Neural cell (in vitro differentiated cells): ENCODE measurements at regions not wholly inside any gene's neighbourhood (a gene's known extent, or its start where the extent isn't known, plus 50 kb on each side); places are given as distances from the start of the nearest gene placed in this dataset.

ENCODE experiments used
- H2AFZ ChIP-seq: fragments of 200-600, 300-800 bp; sonication (generic), shearing (Covaris generic); 2 replicates; pipeline ENCODE4 v1.6.0; 2014; ENCODE audit warnings: low read depth, mild to moderate bottlenecking, antibody characterized with exemption, low read length, moderate library complexity
- H3F3A ChIP-seq: fragments of 200-600 bp; shearing (Covaris generic); 2 replicates; pipeline ENCODE4 v1.6.1; 2016; ENCODE audit warnings: mild to moderate bottlenecking, moderate library complexity, mixed read lengths, antibody characterized with exemption, low read length; ENCODE audit not compliant: insufficient read depth, poor library complexity, severe bottlenecking
- H3K27ac ChIP-seq: fragments of 200-600, 300-800 bp; sonication (generic), shearing (Covaris generic); 2 replicates; pipeline ENCODE4 v1.5.1; 2014; ENCODE audit warnings: mild to moderate bottlenecking, low read length, moderate library complexity
- H3K27me3 ChIP-seq: fragments of 300-800, 200-600 bp; sonication (generic), shearing (Covaris generic); 2 replicates; pipeline ENCODE4 v1.6.0; 2014; ENCODE audit warnings: mild to moderate bottlenecking, low read depth, low read length, moderate library complexity; ENCODE audit not compliant: insufficient read depth
- H3K36me3 ChIP-seq: fragments of 300-800, 200-600 bp; sonication (generic), shearing (Covaris generic); 2 replicates; pipeline ENCODE4 v1.5.1; 2014; ENCODE audit warnings: mild to moderate bottlenecking, antibody characterized with exemption, low read length, moderate library complexity; ENCODE audit not compliant: insufficient read depth
- H3K4me2 ChIP-seq: fragments of 300-800, 200-600 bp; sonication (generic), shearing (Covaris generic); 2 replicates; pipeline ENCODE4 v1.6.0; 2014; ENCODE audit warnings: mild to moderate bottlenecking, low read length
- H3K4me3 ChIP-seq: fragments of 300-800, 200-600 bp; sonication (generic), shearing (Covaris generic); 2 replicates; pipeline ENCODE4 v1.5.1; 2014; ENCODE audit warnings: mild to moderate bottlenecking, low read length, moderate library complexity
- H3K79me2 ChIP-seq: fragments of 200-600 bp; shearing (Covaris generic); replicated peaks from 2 replicates; pipeline ENCODE4 v1.6.0; 2014; ENCODE audit warnings: mild to moderate bottlenecking, low read length, moderate library complexity; ENCODE audit not compliant: insufficient read depth
- H3K9ac ChIP-seq: fragments of 300-800, 200-600 bp; sonication (generic), shearing (Covaris generic); 2 replicates; pipeline ENCODE4 v1.6.1; 2016; ENCODE audit warnings: mild to moderate bottlenecking, low read length, mixed read lengths
- H3K9me2 ChIP-seq: fragments of 200-600 bp; shearing (Covaris generic); 2 replicates; pipeline ENCODE4 v1.6.1; 2016; ENCODE audit warnings: mild to moderate bottlenecking, low read length, mixed read lengths; ENCODE audit not compliant: insufficient read depth
- H3K9me3 ChIP-seq: fragments of 200-600, 300-800 bp; sonication (generic), shearing (Covaris generic); 2 replicates; pipeline ENCODE4 v1.6.1; 2016; ENCODE audit warnings: mild to moderate bottlenecking, mixed run types, low read length, moderate library complexity, mixed read lengths
- H4K20me1 ChIP-seq: fragments of 200-600 bp; shearing (Covaris generic); 2 replicates; pipeline ENCODE4 v1.6.1; 2016; ENCODE audit warnings: mild to moderate bottlenecking, mixed run types; ENCODE audit not compliant: insufficient read depth
- EP300 ChIP-seq: fragments of 450-650 bp; conservative IDR thresholded peaks from 2 replicates; pipeline ENCODE4 v1.6.1; 2014; ENCODE audit warnings: antibody characterized with exemption, mild to moderate bottlenecking, moderate library complexity; ENCODE audit not compliant: poor library complexity, severe bottlenecking
- EZH2 ChIP-seq: fragments of 200-600, 300-800 bp; shearing (Covaris generic), sonication (generic); IDR thresholded peaks from 2 replicates; pipeline ENCODE4 v1.6.1; 2014; ENCODE audit warnings: antibody characterized with exemption, low read length, borderline replicate concordance, mild to moderate bottlenecking; ENCODE audit not compliant: insufficient read depth, poor library complexity, severe bottlenecking
- MXI1 ChIP-seq: fragments of 450-650 bp; conservative IDR thresholded peaks from 2 replicates; pipeline ENCODE4 v1.6.1; 2014; ENCODE audit warnings: antibody characterized with exemption, mild to moderate bottlenecking; ENCODE audit not compliant: poor library complexity, severe bottlenecking
- POLR2AphosphoS5 ChIP-seq: IDR thresholded peaks from 2 replicates; pipeline ENCODE4 v1.6.1; 2012
- RAD21 ChIP-seq: fragments of 450-650 bp; conservative IDR thresholded peaks from 2 replicates; pipeline ENCODE4 v1.6.1; 2014; ENCODE audit warnings: antibody characterized with exemption, mild to moderate bottlenecking, moderate library complexity
- SMC3 ChIP-seq: fragments of 450-650 bp; conservative IDR thresholded peaks from 2 replicates; pipeline ENCODE4 v1.6.1; 2014; ENCODE audit warnings: antibody characterized with exemption, mild to moderate bottlenecking, moderate library complexity; ENCODE audit not compliant: poor library complexity
- TAF1 ChIP-seq: IDR thresholded peaks from 2 replicates; pipeline ENCODE4 v1.6.1; 2012; ENCODE audit warnings: low read depth
- TF ChIP-seq, protein P1 (sequence below): fragments of 450-650 bp; IDR thresholded peaks from 2 replicates; pipeline ENCODE4 v1.5.1; 2014; ENCODE audit warnings: antibody characterized with exemption, mild to moderate bottlenecking, moderate library complexity; ENCODE audit not compliant: poor library complexity, severe bottlenecking
- TF ChIP-seq, protein P2 (sequence below): IDR thresholded peaks from 2 replicates; pipeline ENCODE4 v1.6.1; 2012; ENCODE audit warnings: borderline replicate concordance

DNA sequence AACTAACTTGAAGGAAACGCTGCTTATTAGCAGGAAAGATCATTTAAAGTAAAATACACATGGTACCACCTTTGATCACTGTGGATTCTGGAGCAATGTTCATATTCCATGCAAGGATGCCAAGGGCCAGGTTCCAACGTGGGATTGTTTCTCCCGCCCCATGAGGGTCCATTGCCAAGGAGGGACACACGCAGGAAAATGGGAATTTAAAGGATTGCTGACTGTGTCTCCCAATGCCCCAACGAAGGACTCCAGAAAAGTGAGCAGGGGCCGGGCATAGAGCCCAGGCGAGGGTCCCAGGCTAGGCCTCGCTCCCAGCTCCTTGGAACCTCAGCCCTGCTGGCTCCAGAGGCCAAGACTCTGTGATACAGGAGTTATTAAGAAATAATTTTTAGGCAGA lies 111.2 kb downstream of the DACT2 start:
- Histone ChIP-seq H3K4me3 (no peak overlapping the region), H3K79me2 (no peaks in the 10 kb centered on the region), H3F3A (no peaks in the 10 kb centered on the region), H2AFZ (no peak overlapping the region), H3K9me2 (no peaks in the 10 kb centered on the region), H3K4me2 (no peak overlapping the region), H3K27me3 (no peaks in the 10 kb centered on the region), H4K20me1 (no peaks in the 10 kb centered on the region), H3K9me3 (no peaks in the 10 kb centered on the region), H3K36me3 (no peaks in the 10 kb centered on the region), H3K27ac (no peak overlapping the region), H3K9ac (no peak overlapping the region)
- TF ChIP-seq RAD21 (no peak), TAF1 (no peak), POLR2AphosphoS5 (no peak), SMC3 (no peak)
- TF ChIP-seq, protein P1, sequence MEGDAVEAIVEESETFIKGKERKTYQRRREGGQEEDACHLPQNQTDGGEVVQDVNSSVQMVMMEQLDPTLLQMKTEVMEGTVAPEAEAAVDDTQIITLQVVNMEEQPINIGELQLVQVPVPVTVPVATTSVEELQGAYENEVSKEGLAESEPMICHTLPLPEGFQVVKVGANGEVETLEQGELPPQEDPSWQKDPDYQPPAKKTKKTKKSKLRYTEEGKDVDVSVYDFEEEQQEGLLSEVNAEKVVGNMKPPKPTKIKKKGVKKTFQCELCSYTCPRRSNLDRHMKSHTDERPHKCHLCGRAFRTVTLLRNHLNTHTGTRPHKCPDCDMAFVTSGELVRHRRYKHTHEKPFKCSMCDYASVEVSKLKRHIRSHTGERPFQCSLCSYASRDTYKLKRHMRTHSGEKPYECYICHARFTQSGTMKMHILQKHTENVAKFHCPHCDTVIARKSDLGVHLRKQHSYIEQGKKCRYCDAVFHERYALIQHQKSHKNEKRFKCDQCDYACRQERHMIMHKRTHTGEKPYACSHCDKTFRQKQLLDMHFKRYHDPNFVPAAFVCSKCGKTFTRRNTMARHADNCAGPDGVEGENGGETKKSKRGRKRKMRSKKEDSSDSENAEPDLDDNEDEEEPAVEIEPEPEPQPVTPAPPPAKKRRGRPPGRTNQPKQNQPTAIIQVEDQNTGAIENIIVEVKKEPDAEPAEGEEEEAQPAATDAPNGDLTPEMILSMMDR, result no peak

DNA sequence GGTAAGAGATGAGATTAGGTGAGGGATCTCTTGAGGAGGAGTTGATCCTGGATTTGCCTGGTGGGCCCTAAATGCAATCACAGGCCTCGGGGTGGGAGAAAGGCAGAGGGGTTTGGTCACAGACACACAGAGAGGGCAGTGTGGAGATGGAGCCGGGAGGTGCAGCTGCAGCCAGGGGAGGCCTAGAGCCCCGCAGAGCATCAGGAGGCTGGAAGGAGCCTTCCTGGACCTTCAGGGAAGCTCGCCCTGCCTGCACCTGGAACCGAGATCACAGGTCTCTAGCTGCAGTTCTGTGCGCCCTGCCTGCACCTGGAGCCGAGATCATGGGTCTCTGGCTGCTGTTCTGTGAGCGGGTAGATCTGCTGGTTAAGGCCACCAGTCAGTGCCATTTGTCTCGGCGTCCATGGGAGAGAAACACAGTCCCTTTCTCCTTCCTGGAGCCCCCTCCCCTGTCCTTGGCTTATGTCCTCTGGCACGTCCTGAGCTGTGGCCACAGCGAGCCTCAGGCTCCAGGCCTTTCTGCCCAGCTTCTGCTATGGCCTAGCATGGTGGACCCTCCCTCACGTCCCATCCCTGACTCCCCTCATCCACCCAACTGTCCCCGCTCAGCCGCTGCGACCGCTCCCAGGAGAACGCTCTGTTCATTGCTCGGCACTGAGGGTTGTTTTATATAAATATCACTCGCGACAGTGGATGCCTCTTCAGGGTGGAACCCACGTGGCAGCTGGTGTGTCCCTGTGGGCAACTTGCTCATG lies 112.0 kb downstream of the DACT2 start:
- no peaks in the 10 kb centered on the region for H3K79me2 ChIP-seq
- H3F3A ChIP-seq, result no peaks in the 10 kb centered on the region
- no peaks in the 10 kb centered on the region for H4K20me1 ChIP-seq
- H2AFZ ChIP-seq, result no peak overlapping the region
- H3K4me2 ChIP-seq, result no peak overlapping the region
- H3K27me3 ChIP-seq, result no peaks in the 10 kb centered on the region
- H3K9me3 ChIP-seq, result no peaks in the 10 kb centered on the region
- H3K4me3 ChIP-seq, result no peak overlapping the region
- no peak overlapping the region for H3K9ac ChIP-seq
- H3K27ac ChIP-seq, result no peak overlapping the region
- no peaks in the 10 kb centered on the region for H3K36me3 ChIP-seq
- TF ChIP-seq RAD21 (no peak), MXI1 (no peak), SMC3 (no peak), TAF1 (no peak), POLR2AphosphoS5 (no peak), EZH2 (no peak), EP300 (no peak)
- TF ChIP-seq, protein P1, result no peak
- TF ChIP-seq, protein P2, sequence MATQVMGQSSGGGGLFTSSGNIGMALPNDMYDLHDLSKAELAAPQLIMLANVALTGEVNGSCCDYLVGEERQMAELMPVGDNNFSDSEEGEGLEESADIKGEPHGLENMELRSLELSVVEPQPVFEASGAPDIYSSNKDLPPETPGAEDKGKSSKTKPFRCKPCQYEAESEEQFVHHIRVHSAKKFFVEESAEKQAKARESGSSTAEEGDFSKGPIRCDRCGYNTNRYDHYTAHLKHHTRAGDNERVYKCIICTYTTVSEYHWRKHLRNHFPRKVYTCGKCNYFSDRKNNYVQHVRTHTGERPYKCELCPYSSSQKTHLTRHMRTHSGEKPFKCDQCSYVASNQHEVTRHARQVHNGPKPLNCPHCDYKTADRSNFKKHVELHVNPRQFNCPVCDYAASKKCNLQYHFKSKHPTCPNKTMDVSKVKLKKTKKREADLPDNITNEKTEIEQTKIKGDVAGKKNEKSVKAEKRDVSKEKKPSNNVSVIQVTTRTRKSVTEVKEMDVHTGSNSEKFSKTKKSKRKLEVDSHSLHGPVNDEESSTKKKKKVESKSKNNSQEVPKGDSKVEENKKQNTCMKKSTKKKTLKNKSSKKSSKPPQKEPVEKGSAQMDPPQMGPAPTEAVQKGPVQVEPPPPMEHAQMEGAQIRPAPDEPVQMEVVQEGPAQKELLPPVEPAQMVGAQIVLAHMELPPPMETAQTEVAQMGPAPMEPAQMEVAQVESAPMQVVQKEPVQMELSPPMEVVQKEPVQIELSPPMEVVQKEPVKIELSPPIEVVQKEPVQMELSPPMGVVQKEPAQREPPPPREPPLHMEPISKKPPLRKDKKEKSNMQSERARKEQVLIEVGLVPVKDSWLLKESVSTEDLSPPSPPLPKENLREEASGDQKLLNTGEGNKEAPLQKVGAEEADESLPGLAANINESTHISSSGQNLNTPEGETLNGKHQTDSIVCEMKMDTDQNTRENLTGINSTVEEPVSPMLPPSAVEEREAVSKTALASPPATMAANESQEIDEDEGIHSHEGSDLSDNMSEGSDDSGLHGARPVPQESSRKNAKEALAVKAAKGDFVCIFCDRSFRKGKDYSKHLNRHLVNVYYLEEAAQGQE, result no peak
- no peaks in the 10 kb centered on the region for H3K9me2 ChIP-seq
